Ammon's horn (tissue), 1 donor: ENCODE measurements at regions not wholly inside any gene's neighbourhood (a gene's known extent, or its start where the extent isn't known, plus 50 kb on each side); places are given as distances from the start of the nearest gene placed in this dataset.
"Not testable (repeated sequence)": the region's sequence is repeated elsewhere in the genome, so short reads cannot be mapped to it uniquely, and the experiment has no call there.

Experiments used
- DNase-seq: peaks from one replicate; pipeline ENCODE4 v3.0.0-alpha.2; 2016; ENCODE audit warnings: low spot score

GRCh38 chr16:17984810-17985209 lies 351.7 kb downstream of the NPIPA8 start:
- DNase-seq: no peak

GRCh38 chr16:17983847-17984639 lies 352.5 kb downstream of the NPIPA8 start:
- DNase-seq: no peak

- DNase-seq: no peak
Measured at GRCh38 chr16:17983114-17983513, 353.4 kb downstream of the NPIPA8 start.

- no peak for DNase-seq
Measured at GRCh38 chr16:17977260-17977659, 359.3 kb downstream of the NPIPA8 start.

- no peak for DNase-seq
Measured at GRCh38 chr16:17972460-17972943, 364.0 kb downstream of the NPIPA8 start.

- no peak for DNase-seq
Measured at GRCh38 chr16:17970816-17971331, 365.7 kb downstream of the NPIPA8 start.

- no peak for DNase-seq
Measured at GRCh38 chr16:17970157-17970765, 366.3 kb downstream of the NPIPA8 start.

GRCh38 chr16:17965133-17965900 lies 371.2 kb downstream of the NPIPA8 start:
- DNase-seq: no peak

GRCh38 chr16:17964196-17964595 lies 372.3 kb downstream of the NPIPA8 start:
- no peak for DNase-seq

- DNase-seq: no peak
Measured at GRCh38 chr16:17963185-17963836, 373.2 kb downstream of the NPIPA8 start.

- no peak for DNase-seq
Measured at GRCh38 chr16:17962726-17963125, 373.8 kb downstream of the NPIPA8 start.

- DNase-seq: not testable (repeated sequence)
Measured at GRCh38 chr16:17961822-17962221, 374.7 kb downstream of the NPIPA8 start.

GRCh38 chr16:17951378-17951777 lies 385.2 kb downstream of the NPIPA8 start:
- no peak for DNase-seq

- DNase-seq: no peak
Measured at GRCh38 chr16:17949982-17950250, 386.6 kb downstream of the NPIPA8 start.

GRCh38 chr16:17949141-17949981 lies 387.2 kb downstream of the NPIPA8 start:
- no peak for DNase-seq

GRCh38 chr16:17947637-17948036 lies 388.9 kb downstream of the NPIPA8 start:
- DNase-seq: no peak

- no peak for DNase-seq
Measured at GRCh38 chr16:17947165-17947564, 389.4 kb downstream of the NPIPA8 start.

GRCh38 chr16:17945080-17945601 lies 391.4 kb downstream of the NPIPA8 start:
- DNase-seq: no peak

- no peak for DNase-seq
Measured at GRCh38 chr16:17944345-17944744, 392.2 kb downstream of the NPIPA8 start.

GRCh38 chr16:17942067-17942466 lies 394.5 kb downstream of the NPIPA8 start:
- DNase-seq: no peak
